GM13977 (cell line): ENCODE measurements at regions not wholly inside any gene's neighbourhood (a gene's known extent, or its start where the extent isn't known, plus 50 kb on each side); places are given as distances from the start of the nearest gene placed in this dataset.

Experiments used
- DNase-seq: peaks from one replicate; pipeline ENCODE4 v3.0.0; 2012; ENCODE audit warnings: low spot score
- in situ Hi-C: fragments of 300-500 bp; cut with MboI; formaldehyde crosslinking; loops from one replicate; pipeline ENCODE4 v1.12.0; 2022; ENCODE audit warnings: low sequenced_read_pairs, low pct_unique_long_range_greater_than_20kb, mixed read lengths, inconsistent platforms; ENCODE audit not compliant: unreplicated experiment
- TF ChIP-seq, protein P1 (sequence below): IDR thresholded peaks from 2 replicates; pipeline ENCODE4 v1.5.1; 2012; ENCODE audit warnings: mild to moderate bottlenecking, control low read depth; ENCODE audit not compliant: insufficient read depth; ENCODE audit errors: extremely low read depth, missing control alignments

DNA sequence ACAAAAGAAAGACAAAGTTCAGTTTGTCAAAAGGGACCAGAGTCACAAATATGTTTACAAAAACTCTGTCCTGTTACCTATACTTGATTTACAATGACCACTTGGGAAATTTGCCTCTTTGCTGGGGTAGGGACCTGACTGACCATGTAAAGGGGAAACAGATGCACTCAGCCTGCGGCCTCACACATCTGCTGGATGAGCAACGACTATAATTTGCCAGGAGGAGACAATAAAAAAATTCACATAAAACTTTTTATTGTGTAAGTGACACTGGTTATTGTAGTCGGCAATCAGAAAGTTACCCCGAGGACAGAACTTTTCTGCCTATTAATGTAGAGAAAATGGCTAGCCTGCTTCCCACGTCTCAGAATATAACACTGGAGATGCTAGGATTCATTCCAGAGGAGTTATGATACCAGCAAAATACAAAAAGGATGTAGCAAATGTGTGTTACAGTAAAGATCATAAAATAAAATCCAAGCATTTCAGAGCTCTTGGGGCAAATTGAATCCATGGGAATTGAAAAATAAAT is 415.4 kb upstream of the SPTLC3 start:
- no peak for DNase-seq
- TF ChIP-seq, protein P1, sequence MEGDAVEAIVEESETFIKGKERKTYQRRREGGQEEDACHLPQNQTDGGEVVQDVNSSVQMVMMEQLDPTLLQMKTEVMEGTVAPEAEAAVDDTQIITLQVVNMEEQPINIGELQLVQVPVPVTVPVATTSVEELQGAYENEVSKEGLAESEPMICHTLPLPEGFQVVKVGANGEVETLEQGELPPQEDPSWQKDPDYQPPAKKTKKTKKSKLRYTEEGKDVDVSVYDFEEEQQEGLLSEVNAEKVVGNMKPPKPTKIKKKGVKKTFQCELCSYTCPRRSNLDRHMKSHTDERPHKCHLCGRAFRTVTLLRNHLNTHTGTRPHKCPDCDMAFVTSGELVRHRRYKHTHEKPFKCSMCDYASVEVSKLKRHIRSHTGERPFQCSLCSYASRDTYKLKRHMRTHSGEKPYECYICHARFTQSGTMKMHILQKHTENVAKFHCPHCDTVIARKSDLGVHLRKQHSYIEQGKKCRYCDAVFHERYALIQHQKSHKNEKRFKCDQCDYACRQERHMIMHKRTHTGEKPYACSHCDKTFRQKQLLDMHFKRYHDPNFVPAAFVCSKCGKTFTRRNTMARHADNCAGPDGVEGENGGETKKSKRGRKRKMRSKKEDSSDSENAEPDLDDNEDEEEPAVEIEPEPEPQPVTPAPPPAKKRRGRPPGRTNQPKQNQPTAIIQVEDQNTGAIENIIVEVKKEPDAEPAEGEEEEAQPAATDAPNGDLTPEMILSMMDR = no peak
- in situ Hi-C loops = no loop called here

DNA sequence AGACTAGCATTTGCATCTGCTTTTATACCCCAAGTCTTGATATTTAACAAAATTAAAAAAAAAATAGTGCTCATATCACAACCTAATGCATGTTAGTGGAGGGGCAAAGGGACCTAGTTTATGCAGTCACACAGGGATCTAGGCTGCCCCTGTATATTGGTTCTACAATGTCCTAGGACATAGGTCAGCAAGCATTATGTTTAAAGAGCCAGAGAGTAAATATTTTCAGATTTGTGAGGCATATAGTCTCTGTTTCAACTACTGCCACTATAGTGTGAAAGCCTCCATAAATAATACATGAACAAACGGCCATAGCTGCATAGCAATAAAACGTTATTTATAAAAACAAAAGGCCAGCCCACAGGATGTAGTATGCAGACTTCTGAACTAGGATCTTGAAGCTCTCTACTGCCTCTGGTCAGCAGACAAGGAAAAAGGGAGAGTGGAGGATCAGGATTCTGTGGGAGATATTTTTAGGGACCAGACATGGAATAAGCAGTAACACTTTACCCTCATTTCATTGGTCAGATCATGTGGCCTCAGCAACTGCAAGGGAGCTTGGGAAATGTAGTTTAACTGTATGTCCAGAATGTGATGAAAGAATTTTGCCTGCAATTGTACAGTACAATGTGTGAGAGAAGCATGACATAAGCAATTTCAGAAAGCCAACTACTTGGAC is 414.2 kb upstream of the SPTLC3 start:
- no peak for DNase-seq
- TF ChIP-seq, protein P1 = no peak
- in situ Hi-C loops = no loop called here

DNA sequence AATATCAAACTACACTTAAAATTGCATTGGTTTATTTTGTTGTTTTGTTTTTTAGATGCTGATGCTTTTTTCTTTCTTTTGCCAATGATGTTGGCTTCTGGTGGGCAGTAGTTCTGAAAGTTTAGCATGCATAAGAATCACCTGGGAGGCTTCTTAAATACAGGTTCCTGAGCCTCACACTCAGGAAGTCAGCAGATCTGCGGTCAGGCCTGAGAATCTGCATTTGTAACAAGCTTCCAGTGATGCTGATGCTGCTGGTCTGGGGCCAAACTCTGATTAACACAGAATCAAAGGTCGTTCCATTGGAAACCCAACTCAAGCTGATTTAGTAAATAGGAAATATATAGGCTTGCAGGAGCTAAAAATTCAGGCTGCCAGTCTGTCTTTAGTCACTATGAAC is 412.9 kb upstream of the SPTLC3 start:
- in situ Hi-C loops = no loop called here
- no peak for DNase-seq
- TF ChIP-seq, protein P1 = no peak

DNA sequence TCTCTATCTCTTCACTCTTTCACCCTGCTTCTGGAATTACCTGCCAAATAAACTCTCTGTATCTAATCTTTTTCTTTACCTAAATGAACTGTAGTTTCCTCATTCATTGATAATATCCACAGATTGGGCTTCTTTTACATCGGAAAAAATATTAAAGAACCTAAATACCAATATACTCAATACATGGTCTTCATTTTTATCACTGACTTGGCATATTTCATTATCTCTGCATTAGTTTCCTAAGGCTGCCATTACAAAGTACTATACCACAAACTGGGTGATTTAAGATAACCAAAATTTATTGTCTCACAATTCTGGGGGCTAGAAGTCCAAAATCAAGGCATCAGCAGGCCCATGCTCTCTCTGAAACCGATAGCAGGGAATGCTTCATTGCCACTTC is 411.9 kb upstream of the SPTLC3 start:
- no peak for DNase-seq
- TF ChIP-seq, protein P1 = no peak
- in situ Hi-C loops = no loop called here

DNA sequence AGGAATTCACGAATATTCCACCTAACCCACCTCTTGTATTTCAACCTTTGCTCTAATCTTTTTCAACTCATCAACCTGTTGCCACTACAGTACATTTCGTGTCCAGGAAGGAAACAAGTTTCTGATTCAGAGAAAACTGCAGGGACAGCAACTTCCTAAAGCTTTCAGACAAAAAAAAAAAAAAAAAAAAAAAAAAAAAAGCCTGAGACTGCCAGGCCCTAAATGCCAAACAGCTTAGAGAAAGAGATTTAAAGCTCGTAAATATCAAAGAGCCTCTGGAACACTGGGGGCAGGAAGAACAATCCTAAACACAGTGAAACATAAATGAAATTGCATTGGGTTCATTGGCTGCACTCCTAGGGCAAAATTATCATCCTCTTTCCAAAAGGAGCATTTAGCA is 411.2 kb upstream of the SPTLC3 start:
- in situ Hi-C loops = no loop called here
- no peak for DNase-seq
- TF ChIP-seq, protein P1 = no peak

DNA sequence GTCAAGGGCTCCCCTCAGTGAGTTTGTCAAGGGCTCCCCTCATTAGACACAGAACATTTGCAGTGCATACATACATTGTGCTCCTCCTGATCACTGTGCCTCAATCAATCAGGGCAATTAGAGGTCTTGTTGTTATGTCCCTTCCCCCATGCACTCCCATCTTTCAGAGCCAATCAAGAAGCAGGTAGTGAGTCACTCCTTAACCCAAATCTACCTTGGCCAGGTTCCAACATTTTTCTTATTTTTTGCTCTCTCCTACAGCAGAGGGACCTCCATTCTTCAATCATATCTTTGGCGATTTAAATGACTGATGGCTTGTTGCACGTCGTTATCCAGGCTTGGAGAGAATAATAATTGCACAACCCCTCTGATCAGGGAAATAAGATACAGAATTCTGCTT is 409.9 kb upstream of the SPTLC3 start:
- TF ChIP-seq, protein P1 = no peak
- in situ Hi-C loops = no loop called here
- DNase-seq = no peak
